ENCODE measurements at regions not wholly inside any gene's neighbourhood (a gene's known extent, or its start where the extent isn't known, plus 50 kb on each side); places are given as distances from the start of the nearest gene placed in this dataset.
A peak's percentile ranks its signal among the peaks of the same experiment; 100 is the strongest.
"Not testable (repeated sequence)": the region's sequence is repeated elsewhere in the genome, so short reads cannot be mapped to it uniquely, and the experiment has no call there.

GRCh38 chr2:36287363-36288275 is 68.0 kb upstream of the CRIM1 start:
- no peak for TF ChIP-seq CTCF (conservative IDR thresholded peaks at IDR 0.05; ENCODE audit: control insufficient read depth, insufficient read depth, low read depth, low read length)
- DNase-seq (ENCODE audit: low read depth): peak; percentile 5

GRCh38 chr2:36279506-36279905 is 76.1 kb upstream of the CRIM1 start:
- H3K4me3 ChIP-seq (ENCODE audit: control insufficient read depth, low read depth, low read length); DNase-seq (ENCODE audit: low read depth): not testable (repeated sequence)

More at GRCh38 chr2:36287363-36288275, 68.0 kb upstream of the CRIM1 start:
- no peak overlapping the region for H3K4me3 ChIP-seq (ENCODE audit: control insufficient read depth, low read depth, low read length)

- no peak for TF ChIP-seq CTCF (conservative IDR thresholded peaks at IDR 0.05; ENCODE audit: control insufficient read depth, insufficient read depth, low read depth, low read length)
- no peak for DNase-seq (ENCODE audit: low read depth)
- no peak overlapping the region for H3K4me3 ChIP-seq (ENCODE audit: control insufficient read depth, low read depth, low read length)
These were observed 77.6 kb upstream of the CRIM1 start for GRCh38 chr2:36277881-36278523.

- TF ChIP-seq CTCF (conservative IDR thresholded peaks at IDR 0.05; ENCODE audit: control insufficient read depth, insufficient read depth, low read depth, low read length): no peak
- no peak overlapping the region for H3K4me3 ChIP-seq (ENCODE audit: control insufficient read depth, low read depth, low read length)
- DNase-seq (ENCODE audit: low read depth): peak; percentile 84
These were observed 78.3 kb upstream of the CRIM1 start for GRCh38 chr2:36277146-36277808.

- no peak for TF ChIP-seq CTCF (conservative IDR thresholded peaks at IDR 0.05; ENCODE audit: control insufficient read depth, insufficient read depth, low read depth, low read length)
- no peak for DNase-seq (ENCODE audit: low read depth)
- no peak overlapping the region for H3K4me3 ChIP-seq (ENCODE audit: control insufficient read depth, low read depth, low read length)
These were observed 84.3 kb upstream of the CRIM1 start for GRCh38 chr2:36271266-36271665.

GRCh38 chr2:36270758-36271157 is 84.8 kb upstream of the CRIM1 start:
- H3K4me3 ChIP-seq (ENCODE audit: control insufficient read depth, low read depth, low read length): no peak overlapping the region
- DNase-seq (ENCODE audit: low read depth): no peak
- no peak for TF ChIP-seq CTCF (conservative IDR thresholded peaks at IDR 0.05; ENCODE audit: control insufficient read depth, insufficient read depth, low read depth, low read length)

- TF ChIP-seq CTCF (conservative IDR thresholded peaks at IDR 0.05; ENCODE audit: control insufficient read depth, insufficient read depth, low read depth, low read length): no peak
- H3K4me3 ChIP-seq (ENCODE audit: control insufficient read depth, low read depth, low read length): no peak overlapping the region
- no peak for DNase-seq (ENCODE audit: low read depth)
These were observed 88.4 kb upstream of the CRIM1 start for GRCh38 chr2:36267194-36267593.
